ENCODE measurements at regions not wholly inside any gene's neighbourhood (a gene's known extent, or its start where the extent isn't known, plus 50 kb on each side); places are given as distances from the start of the nearest gene placed in this dataset.

DNA sequence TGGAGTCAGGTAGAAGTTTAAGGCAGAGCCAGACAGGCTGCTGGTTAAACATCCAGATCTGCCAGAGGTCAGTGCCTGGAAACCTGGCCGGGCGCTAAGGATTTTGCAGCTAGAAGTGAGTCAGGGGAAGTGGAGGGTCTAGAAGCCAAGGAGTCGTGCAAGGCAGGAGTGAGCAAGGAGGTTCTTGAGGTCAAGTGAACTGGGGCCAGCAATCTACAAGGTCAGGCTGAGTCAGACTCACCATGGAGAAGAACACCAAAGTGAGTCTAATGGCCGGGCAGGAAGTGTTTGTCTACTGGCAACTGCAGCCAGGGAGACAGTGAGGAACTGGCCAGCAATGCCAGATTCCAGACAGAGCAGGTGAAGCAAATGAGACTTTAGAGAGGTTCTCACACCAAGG is 628.2 kb downstream of the ETNK1 start:
- TF ChIP-seq, protein P1, sequence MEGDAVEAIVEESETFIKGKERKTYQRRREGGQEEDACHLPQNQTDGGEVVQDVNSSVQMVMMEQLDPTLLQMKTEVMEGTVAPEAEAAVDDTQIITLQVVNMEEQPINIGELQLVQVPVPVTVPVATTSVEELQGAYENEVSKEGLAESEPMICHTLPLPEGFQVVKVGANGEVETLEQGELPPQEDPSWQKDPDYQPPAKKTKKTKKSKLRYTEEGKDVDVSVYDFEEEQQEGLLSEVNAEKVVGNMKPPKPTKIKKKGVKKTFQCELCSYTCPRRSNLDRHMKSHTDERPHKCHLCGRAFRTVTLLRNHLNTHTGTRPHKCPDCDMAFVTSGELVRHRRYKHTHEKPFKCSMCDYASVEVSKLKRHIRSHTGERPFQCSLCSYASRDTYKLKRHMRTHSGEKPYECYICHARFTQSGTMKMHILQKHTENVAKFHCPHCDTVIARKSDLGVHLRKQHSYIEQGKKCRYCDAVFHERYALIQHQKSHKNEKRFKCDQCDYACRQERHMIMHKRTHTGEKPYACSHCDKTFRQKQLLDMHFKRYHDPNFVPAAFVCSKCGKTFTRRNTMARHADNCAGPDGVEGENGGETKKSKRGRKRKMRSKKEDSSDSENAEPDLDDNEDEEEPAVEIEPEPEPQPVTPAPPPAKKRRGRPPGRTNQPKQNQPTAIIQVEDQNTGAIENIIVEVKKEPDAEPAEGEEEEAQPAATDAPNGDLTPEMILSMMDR (IDR thresholded peaks at IDR 0.05) = no peak
- no peak for TF ChIP-seq ZFX (IDR thresholded peaks at IDR 0.05; ENCODE audit: borderline replicate concordance)

Measured in 22Rv1 (cell line).